Embryonic facial prominence (tissue), 1 donor: ENCODE measurements at regions not wholly inside any gene's neighbourhood (a gene's known extent, or its start where the extent isn't known, plus 50 kb on each side); places are given as distances from the start of the nearest gene placed in this dataset.

Experiments used
- DNase-seq: peaks from one replicate; pipeline ENCODE4 v3.0.0-alpha.2; 2016; ENCODE audit errors: extremely low spot score

- DNase-seq: no peak
Observed at GRCh38 chr13:105159841-105160240, 1375.6 kb downstream of the EFNB2 start.

GRCh38 chr13:105153611-105154010, 1381.9 kb downstream of the EFNB2 start:
- no peak for DNase-seq

GRCh38 chr13:105151639-105152038, 1383.8 kb downstream of the EFNB2 start:
- DNase-seq: no peak

- no peak for DNase-seq
Observed at GRCh38 chr13:105147461-105147860, 1388.0 kb downstream of the EFNB2 start.

GRCh38 chr13:105144936-105145335, 1390.5 kb downstream of the EFNB2 start:
- no peak for DNase-seq

- DNase-seq: no peak
Observed at GRCh38 chr13:105144020-105144419, 1391.4 kb downstream of the EFNB2 start.

- no peak for DNase-seq
Observed at GRCh38 chr13:105142556-105142955, 1392.9 kb downstream of the EFNB2 start.

- DNase-seq: no peak
Observed at GRCh38 chr13:105139380-105140285, 1395.8 kb downstream of the EFNB2 start.

GRCh38 chr13:105139048-105139379, 1396.4 kb downstream of the EFNB2 start:
- no peak for DNase-seq

- no peak for DNase-seq
Observed at GRCh38 chr13:105135852-105136615, 1399.4 kb downstream of the EFNB2 start.

- no peak for DNase-seq
Observed at GRCh38 chr13:105127732-105128131, 1407.7 kb downstream of the EFNB2 start.

- DNase-seq: no peak
Observed at GRCh38 chr13:105121221-105121620, 1414.2 kb downstream of the EFNB2 start.

- no peak for DNase-seq
Observed at GRCh38 chr13:105118426-105118985, 1417.0 kb downstream of the EFNB2 start.

GRCh38 chr13:105116966-105117365, 1418.5 kb downstream of the EFNB2 start:
- no peak for DNase-seq

GRCh38 chr13:105112561-105112960, 1422.9 kb downstream of the EFNB2 start:
- no peak for DNase-seq

- no peak for DNase-seq
Observed at GRCh38 chr13:105107781-105108180, 1427.7 kb downstream of the EFNB2 start.

- no peak for DNase-seq
Observed at GRCh38 chr13:105105471-105105870, 1430.0 kb downstream of the EFNB2 start.

GRCh38 chr13:105097521-105097920, 1437.9 kb downstream of the EFNB2 start:
- no peak for DNase-seq

- no peak for DNase-seq
Observed at GRCh38 chr13:105089858-105090643, 1445.4 kb downstream of the EFNB2 start.

GRCh38 chr13:105087945-105088344, 1447.5 kb downstream of the EFNB2 start:
- DNase-seq: no peak

GRCh38 chr13:105084931-105085330, 1450.5 kb downstream of the EFNB2 start:
- DNase-seq: no peak

- DNase-seq: no peak
Observed at GRCh38 chr13:105083992-105084391, 1451.5 kb downstream of the EFNB2 start.
